ENCODE measurements at regions not wholly inside any gene's neighbourhood (a gene's known extent, or its start where the extent isn't known, plus 50 kb on each side); places are given as distances from the start of the nearest gene placed in this dataset.
"Not testable (repeated sequence)": the region's sequence is repeated elsewhere in the genome, so short reads cannot be mapped to it uniquely, and the experiment has no call there.

GRCh38 chr12:76971216-76971879 lies 92.5 kb upstream of the CSRP2 start:
- not testable (repeated sequence) for DNase-seq (ENCODE audit: low spot score)

GRCh38 chr12:76967181-76967885 lies 88.5 kb upstream of the CSRP2 start:
- in situ Hi-C loops (cut with HindIII; ENCODE audit: low sequenced_read_pairs), result no loop called here
- DNase-seq (ENCODE audit: low spot score), result no peak

More at GRCh38 chr12:76971216-76971879, 92.5 kb upstream of the CSRP2 start:
- in situ Hi-C loops (cut with HindIII; ENCODE audit: low sequenced_read_pairs), result not testable (repeated sequence)

GRCh38 chr12:76964784-76965571 lies 86.2 kb upstream of the CSRP2 start:
- in situ Hi-C loops (cut with HindIII; ENCODE audit: low sequenced_read_pairs), result no loop called here
- DNase-seq (ENCODE audit: low spot score), result no peak

GRCh38 chr12:76962099-76962498 lies 83.3 kb upstream of the CSRP2 start:
- in situ Hi-C loops (cut with HindIII; ENCODE audit: low sequenced_read_pairs), result no loop called here
- no peak for DNase-seq (ENCODE audit: low spot score)

- in situ Hi-C loops (cut with HindIII; ENCODE audit: low sequenced_read_pairs), result no loop called here
Measured at GRCh38 chr12:76957301-76957700, 78.5 kb upstream of the CSRP2 start.

GRCh38 chr12:76952995-76953394 lies 74.2 kb upstream of the CSRP2 start:
- in situ Hi-C loops (cut with HindIII; ENCODE audit: low sequenced_read_pairs), result no loop called here
- peak; percentile 57 for DNase-seq (ENCODE audit: low spot score)

More at GRCh38 chr12:76957301-76957700, 78.5 kb upstream of the CSRP2 start:
- peak; percentile 88 for DNase-seq (ENCODE audit: low spot score)

GRCh38 chr12:76948879-76949278 lies 70.1 kb upstream of the CSRP2 start:
- no peak for DNase-seq (ENCODE audit: low spot score)
- in situ Hi-C loops (cut with HindIII; ENCODE audit: low sequenced_read_pairs), result no loop called here

GRCh38 chr12:76947304-76947703 lies 68.5 kb upstream of the CSRP2 start:
- in situ Hi-C loops (cut with HindIII; ENCODE audit: low sequenced_read_pairs), result no loop called here
- no peak for DNase-seq (ENCODE audit: low spot score)

GRCh38 chr12:76946446-76946845 lies 67.6 kb upstream of the CSRP2 start:
- no peak for DNase-seq (ENCODE audit: low spot score)
- in situ Hi-C loops (cut with HindIII; ENCODE audit: low sequenced_read_pairs), result no loop called here

GRCh38 chr12:76945867-76946266 lies 67.0 kb upstream of the CSRP2 start:
- in situ Hi-C loops (cut with HindIII; ENCODE audit: low sequenced_read_pairs), result no loop called here

GRCh38 chr12:76944892-76945291 lies 66.1 kb upstream of the CSRP2 start:
- in situ Hi-C loops (cut with HindIII; ENCODE audit: low sequenced_read_pairs), result no loop called here
- DNase-seq (ENCODE audit: low spot score), result no peak

More at GRCh38 chr12:76945867-76946266, 67.0 kb upstream of the CSRP2 start:
- DNase-seq (ENCODE audit: low spot score), result no peak

GRCh38 chr12:76943008-76943407 lies 64.2 kb upstream of the CSRP2 start:
- peak; percentile 57 for DNase-seq (ENCODE audit: low spot score)
- in situ Hi-C loops (cut with HindIII; ENCODE audit: low sequenced_read_pairs), result no loop called here

- in situ Hi-C loops (cut with HindIII; ENCODE audit: low sequenced_read_pairs), result no loop called here
- DNase-seq (ENCODE audit: low spot score), result no peak
Measured at GRCh38 chr12:76942267-76942666, 63.4 kb upstream of the CSRP2 start.

GRCh38 chr12:76940671-76941445 lies 62.0 kb upstream of the CSRP2 start:
- no peak for DNase-seq (ENCODE audit: low spot score)
- in situ Hi-C loops (cut with HindIII; ENCODE audit: low sequenced_read_pairs), result no loop called here

- in situ Hi-C loops (cut with HindIII; ENCODE audit: low sequenced_read_pairs), result no loop called here
- DNase-seq (ENCODE audit: low spot score), result no peak
Measured at GRCh38 chr12:76939701-76940100, 60.9 kb upstream of the CSRP2 start.

- in situ Hi-C loops (cut with HindIII; ENCODE audit: low sequenced_read_pairs), result no loop called here
- no peak for DNase-seq (ENCODE audit: low spot score)
Measured at GRCh38 chr12:76936275-76937193, 57.7 kb upstream of the CSRP2 start.

- in situ Hi-C loops (cut with HindIII; ENCODE audit: low sequenced_read_pairs); DNase-seq (ENCODE audit: low spot score): not testable (repeated sequence)
Measured at GRCh38 chr12:76933392-76933791, 54.6 kb upstream of the CSRP2 start.

- in situ Hi-C loops (cut with HindIII; ENCODE audit: low sequenced_read_pairs), result no loop called here
- DNase-seq (ENCODE audit: low spot score), result no peak
Measured at GRCh38 chr12:76929499-76929898, 50.7 kb upstream of the CSRP2 start.
